WTC11 (cell line): ENCODE measurements at regions not wholly inside any gene's neighbourhood (a gene's known extent, or its start where the extent isn't known, plus 50 kb on each side); places are given as distances from the start of the nearest gene placed in this dataset.

Experiments
- CREB1 ChIP-seq: sonication (generic); formaldehyde crosslinking; IDR thresholded peaks from 2 replicates; pipeline ENCODE4 v1.8.0; 2023; ENCODE audit warnings: mild to moderate bottlenecking, missing genetic modification reagents
- ELF4 ChIP-seq: sonication (generic); formaldehyde crosslinking; IDR thresholded peaks from 2 replicates; pipeline ENCODE4 v1.8.1; 2022; ENCODE audit warnings: low read depth, mild to moderate bottlenecking, moderate library complexity, missing genetic modification reagents
- FOXP1 ChIP-seq: sonication (generic); formaldehyde crosslinking; IDR thresholded peaks from 2 replicates; pipeline ENCODE4 v1.8.0; 2022; ENCODE audit warnings: missing genetic modification reagents, mild to moderate bottlenecking, moderate library complexity, borderline replicate concordance
- RELA ChIP-seq: sonication (generic); formaldehyde crosslinking; IDR thresholded peaks from 2 replicates; pipeline ENCODE4 v1.8.1; 2022; ENCODE audit warnings: missing genetic modification reagents, mild to moderate bottlenecking, borderline replicate concordance
- RORB ChIP-seq: fragments of 250-450 bp; sonication (Bioruptor Pico); IDR thresholded peaks from 2 replicates; pipeline ENCODE4 v1.9.0; 2021; ENCODE audit warnings: mild to moderate bottlenecking
- TEAD1 ChIP-seq: sonication (generic); formaldehyde crosslinking; IDR thresholded peaks from 2 replicates; pipeline ENCODE4 v1.8.0; 2022; ENCODE audit warnings: mild to moderate bottlenecking, missing genetic modification reagents
- ZNF232 ChIP-seq: sonication (generic); formaldehyde crosslinking; IDR thresholded peaks from 2 replicates; pipeline ENCODE4 v1.8.0; 2022; ENCODE audit warnings: mild to moderate bottlenecking, missing genetic modification reagents
- ZNF396 ChIP-seq: fragments of 250-450 bp; sonication (Bioruptor Pico); IDR thresholded peaks from 2 replicates; pipeline ENCODE4 v1.8.0; 2021; ENCODE audit warnings: mild to moderate bottlenecking, moderate library complexity, borderline replicate concordance
- TF ChIP-seq, protein P1 (sequence below): fragments of 250-450 bp; sonication (Bioruptor Pico); conservative IDR thresholded peaks from 2 replicates; pipeline ENCODE4 v1.9.0; 2021; ENCODE audit warnings: mild to moderate bottlenecking
- TF ChIP-seq, protein P2 (sequence below): sonication (generic); formaldehyde crosslinking; conservative IDR thresholded peaks from 2 replicates; pipeline ENCODE4 v1.8.1; 2023; ENCODE audit warnings: mild to moderate bottlenecking, low read depth, missing genetic modification reagents, moderate library complexity
- TF ChIP-seq, protein P3 (sequence below): sonication (generic); formaldehyde crosslinking; IDR thresholded peaks from 2 replicates; pipeline ENCODE4 v1.8.1; 2022; ENCODE audit warnings: low read depth, missing genetic modification reagents, borderline replicate concordance
- TF ChIP-seq, protein P4 (sequence below): sonication (generic); formaldehyde crosslinking; IDR thresholded peaks from 2 replicates; pipeline ENCODE4 v1.8.1; 2023; ENCODE audit warnings: mild to moderate bottlenecking, missing genetic modification reagents
- TF ChIP-seq, protein P5 (sequence below): fragments of 250-450 bp; sonication (Bioruptor Pico); IDR thresholded peaks from 2 replicates; pipeline ENCODE4 v2.1.2; 2022; ENCODE audit warnings: mild to moderate bottlenecking, moderate library complexity
- TF ChIP-seq, protein P6 (sequence below): fragments of 250-450 bp; sonication (Bioruptor Pico); IDR thresholded peaks from 2 replicates; pipeline ENCODE4 v1.9.0; 2021; ENCODE audit warnings: moderate library complexity, mild to moderate bottlenecking, inconsistent platforms, borderline replicate concordance
- TF ChIP-seq, protein P7 (sequence below): sonication (generic); formaldehyde crosslinking; IDR thresholded peaks from 2 replicates; pipeline ENCODE4 v1.8.1; 2023; ENCODE audit warnings: mild to moderate bottlenecking, missing genetic modification reagents

DNA sequence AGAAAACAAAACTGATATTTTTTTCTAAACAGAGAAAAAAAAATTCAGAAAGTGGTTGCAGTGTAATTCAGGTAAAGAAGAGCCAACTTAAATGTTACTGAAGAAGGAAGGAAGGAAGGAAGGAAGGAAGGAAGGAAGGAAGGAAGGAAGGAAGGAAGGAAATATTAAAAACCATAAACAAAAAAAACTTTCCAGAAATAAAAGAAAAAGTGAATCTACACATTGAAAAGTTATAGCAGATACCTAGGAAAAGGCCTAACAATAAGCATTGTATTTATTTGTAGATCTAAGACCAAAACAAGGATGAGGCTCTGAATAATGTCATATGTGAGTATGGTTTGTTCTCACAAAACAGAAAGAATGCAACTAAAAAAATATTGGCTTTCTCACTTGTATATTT lies 345.4 kb upstream of the NR5A2 start (continued):
- TF ChIP-seq, protein P1, sequence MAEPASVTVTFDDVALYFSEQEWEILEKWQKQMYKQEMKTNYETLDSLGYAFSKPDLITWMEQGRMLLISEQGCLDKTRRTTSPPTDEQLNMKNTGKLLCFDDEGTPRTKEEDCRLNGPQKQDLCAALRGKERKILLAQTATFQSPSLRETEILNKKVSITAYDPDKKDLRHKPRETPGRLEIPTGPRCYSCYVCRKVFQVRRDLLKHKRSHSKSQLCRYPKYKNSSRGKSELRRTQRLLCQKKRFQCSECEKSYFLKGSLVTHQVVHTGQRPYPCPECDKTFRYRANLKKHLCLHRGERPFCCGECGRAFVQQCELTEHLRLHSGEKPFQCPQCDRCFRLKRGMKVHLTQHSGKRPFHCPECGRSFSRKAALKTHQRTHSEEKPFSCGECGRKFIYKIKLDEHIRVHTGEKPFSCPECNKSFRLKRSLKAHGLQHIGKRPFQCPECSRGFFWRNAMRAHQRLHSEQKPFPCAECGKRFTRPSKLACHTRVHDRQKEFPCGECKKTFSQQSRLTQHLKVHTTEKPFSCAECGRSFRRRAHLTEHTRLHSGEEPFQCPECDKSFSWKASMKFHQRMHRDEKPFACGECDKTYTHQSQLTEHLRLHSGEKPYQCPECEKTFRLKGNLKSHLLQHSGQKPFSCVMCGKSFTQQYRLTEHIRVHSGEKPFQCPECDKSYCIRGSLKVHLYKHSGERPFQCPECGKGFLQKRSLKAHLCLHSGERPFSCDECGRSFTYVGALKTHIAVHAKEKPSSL, result no peak
- TF ChIP-seq ZNF232 (CRISPR knock-in tag), result no peak
- TF ChIP-seq, protein P2, sequence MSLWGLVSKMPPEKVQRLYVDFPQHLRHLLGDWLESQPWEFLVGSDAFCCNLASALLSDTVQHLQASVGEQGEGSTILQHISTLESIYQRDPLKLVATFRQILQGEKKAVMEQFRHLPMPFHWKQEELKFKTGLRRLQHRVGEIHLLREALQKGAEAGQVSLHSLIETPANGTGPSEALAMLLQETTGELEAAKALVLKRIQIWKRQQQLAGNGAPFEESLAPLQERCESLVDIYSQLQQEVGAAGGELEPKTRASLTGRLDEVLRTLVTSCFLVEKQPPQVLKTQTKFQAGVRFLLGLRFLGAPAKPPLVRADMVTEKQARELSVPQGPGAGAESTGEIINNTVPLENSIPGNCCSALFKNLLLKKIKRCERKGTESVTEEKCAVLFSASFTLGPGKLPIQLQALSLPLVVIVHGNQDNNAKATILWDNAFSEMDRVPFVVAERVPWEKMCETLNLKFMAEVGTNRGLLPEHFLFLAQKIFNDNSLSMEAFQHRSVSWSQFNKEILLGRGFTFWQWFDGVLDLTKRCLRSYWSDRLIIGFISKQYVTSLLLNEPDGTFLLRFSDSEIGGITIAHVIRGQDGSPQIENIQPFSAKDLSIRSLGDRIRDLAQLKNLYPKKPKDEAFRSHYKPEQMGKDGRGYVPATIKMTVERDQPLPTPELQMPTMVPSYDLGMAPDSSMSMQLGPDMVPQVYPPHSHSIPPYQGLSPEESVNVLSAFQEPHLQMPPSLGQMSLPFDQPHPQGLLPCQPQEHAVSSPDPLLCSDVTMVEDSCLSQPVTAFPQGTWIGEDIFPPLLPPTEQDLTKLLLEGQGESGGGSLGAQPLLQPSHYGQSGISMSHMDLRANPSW (CRISPR knock-in tag), result no peak
- TF ChIP-seq, protein P3, sequence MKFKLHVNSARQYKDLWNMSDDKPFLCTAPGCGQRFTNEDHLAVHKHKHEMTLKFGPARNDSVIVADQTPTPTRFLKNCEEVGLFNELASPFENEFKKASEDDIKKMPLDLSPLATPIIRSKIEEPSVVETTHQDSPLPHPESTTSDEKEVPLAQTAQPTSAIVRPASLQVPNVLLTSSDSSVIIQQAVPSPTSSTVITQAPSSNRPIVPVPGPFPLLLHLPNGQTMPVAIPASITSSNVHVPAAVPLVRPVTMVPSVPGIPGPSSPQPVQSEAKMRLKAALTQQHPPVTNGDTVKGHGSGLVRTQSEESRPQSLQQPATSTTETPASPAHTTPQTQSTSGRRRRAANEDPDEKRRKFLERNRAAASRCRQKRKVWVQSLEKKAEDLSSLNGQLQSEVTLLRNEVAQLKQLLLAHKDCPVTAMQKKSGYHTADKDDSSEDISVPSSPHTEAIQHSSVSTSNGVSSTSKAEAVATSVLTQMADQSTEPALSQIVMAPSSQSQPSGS (CRISPR knock-in tag), result no peak
- no peak for TF ChIP-seq ZNF396 (CRISPR knock-in tag)
- no peak for TF ChIP-seq ELF4 (CRISPR knock-in tag)
- TF ChIP-seq TEAD1 (CRISPR knock-in tag), result no peak
- TF ChIP-seq, protein P4, sequence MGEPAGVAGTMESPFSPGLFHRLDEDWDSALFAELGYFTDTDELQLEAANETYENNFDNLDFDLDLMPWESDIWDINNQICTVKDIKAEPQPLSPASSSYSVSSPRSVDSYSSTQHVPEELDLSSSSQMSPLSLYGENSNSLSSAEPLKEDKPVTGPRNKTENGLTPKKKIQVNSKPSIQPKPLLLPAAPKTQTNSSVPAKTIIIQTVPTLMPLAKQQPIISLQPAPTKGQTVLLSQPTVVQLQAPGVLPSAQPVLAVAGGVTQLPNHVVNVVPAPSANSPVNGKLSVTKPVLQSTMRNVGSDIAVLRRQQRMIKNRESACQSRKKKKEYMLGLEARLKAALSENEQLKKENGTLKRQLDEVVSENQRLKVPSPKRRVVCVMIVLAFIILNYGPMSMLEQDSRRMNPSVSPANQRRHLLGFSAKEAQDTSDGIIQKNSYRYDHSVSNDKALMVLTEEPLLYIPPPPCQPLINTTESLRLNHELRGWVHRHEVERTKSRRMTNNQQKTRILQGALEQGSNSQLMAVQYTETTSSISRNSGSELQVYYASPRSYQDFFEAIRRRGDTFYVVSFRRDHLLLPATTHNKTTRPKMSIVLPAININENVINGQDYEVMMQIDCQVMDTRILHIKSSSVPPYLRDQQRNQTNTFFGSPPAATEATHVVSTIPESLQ, result no peak
- TF ChIP-seq FOXP1 (CRISPR knock-in tag), result no peak
- TF ChIP-seq, protein P5, sequence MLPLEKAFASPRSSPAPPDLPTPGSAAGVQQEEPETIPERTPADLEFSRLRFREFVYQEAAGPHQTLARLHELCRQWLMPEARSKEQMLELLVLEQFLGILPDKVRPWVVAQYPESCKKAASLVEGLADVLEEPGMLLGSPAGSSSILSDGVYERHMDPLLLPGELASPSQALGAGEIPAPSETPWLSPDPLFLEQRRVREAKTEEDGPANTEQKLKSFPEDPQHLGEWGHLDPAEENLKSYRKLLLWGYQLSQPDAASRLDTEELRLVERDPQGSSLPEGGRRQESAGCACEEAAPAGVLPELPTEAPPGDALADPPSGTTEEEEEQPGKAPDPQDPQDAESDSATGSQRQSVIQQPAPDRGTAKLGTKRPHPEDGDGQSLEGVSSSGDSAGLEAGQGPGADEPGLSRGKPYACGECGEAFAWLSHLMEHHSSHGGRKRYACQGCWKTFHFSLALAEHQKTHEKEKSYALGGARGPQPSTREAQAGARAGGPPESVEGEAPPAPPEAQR (CRISPR knock-in tag), result no peak
- TF ChIP-seq, protein P6, sequence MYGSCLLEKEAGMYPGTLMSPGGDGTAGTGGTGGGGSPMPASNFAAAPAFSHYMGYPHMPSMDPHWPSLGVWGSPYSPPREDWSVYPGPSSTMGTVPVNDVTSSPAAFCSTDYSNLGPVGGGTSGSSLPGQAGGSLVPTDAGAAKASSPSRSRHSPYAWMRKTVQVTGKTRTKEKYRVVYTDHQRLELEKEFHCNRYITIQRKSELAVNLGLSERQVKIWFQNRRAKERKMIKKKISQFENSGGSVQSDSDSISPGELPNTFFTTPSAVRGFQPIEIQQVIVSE, result no peak
- TF ChIP-seq, protein P7, sequence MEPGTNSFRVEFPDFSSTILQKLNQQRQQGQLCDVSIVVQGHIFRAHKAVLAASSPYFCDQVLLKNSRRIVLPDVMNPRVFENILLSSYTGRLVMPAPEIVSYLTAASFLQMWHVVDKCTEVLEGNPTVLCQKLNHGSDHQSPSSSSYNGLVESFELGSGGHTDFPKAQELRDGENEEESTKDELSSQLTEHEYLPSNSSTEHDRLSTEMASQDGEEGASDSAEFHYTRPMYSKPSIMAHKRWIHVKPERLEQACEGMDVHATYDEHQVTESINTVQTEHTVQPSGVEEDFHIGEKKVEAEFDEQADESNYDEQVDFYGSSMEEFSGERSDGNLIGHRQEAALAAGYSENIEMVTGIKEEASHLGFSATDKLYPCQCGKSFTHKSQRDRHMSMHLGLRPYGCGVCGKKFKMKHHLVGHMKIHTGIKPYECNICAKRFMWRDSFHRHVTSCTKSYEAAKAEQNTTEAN, result no peak
- no peak for TF ChIP-seq CREB1 (CRISPR knock-in tag)
- TF ChIP-seq RORB (CRISPR knock-in tag), result no peak
- TF ChIP-seq RELA (CRISPR knock-in tag), result no peak
